GM23248 (cell line): ENCODE measurements at regions not wholly inside any gene's neighbourhood (a gene's known extent, or its start where the extent isn't known, plus 50 kb on each side); places are given as distances from the start of the nearest gene placed in this dataset.

Experiments used
- DNase-seq: peaks from one replicate; pipeline ENCODE4 v3.0.0-alpha.2; 2015
- H2AFZ ChIP-seq: fragments of 200-600 bp; sonication (generic); 2 replicates; pipeline ENCODE4 v1.6.1; 2016; ENCODE audit warnings: antibody characterized with exemption
- H3F3A ChIP-seq: fragments of 200-600 bp; sonication (generic); 2 replicates; pipeline ENCODE4 v1.6.1; 2016; ENCODE audit warnings: mild to moderate bottlenecking, antibody characterized with exemption, mixed run types; ENCODE audit not compliant: insufficient read depth
- H3K27ac ChIP-seq: fragments of 200-600 bp; sonication (generic); 2 replicates; pipeline ENCODE4 v1.5.1; 2016; ENCODE audit warnings: mild to moderate bottlenecking
- H3K27me3 ChIP-seq: fragments of 200-600 bp; sonication (generic); replicated peaks from 2 replicates; pipeline ENCODE4 v1.6.1; 2016; ENCODE audit warnings: mild to moderate bottlenecking; ENCODE audit not compliant: insufficient read depth
- H3K36me3 ChIP-seq: fragments of 200-600 bp; sonication (generic); 2 replicates; pipeline ENCODE4 v1.6.1; 2016; ENCODE audit warnings: low read depth, mild to moderate bottlenecking
- H3K4me1 ChIP-seq: fragments of 200-600 bp; sonication (generic); 2 replicates; pipeline ENCODE4 v1.6.1; 2016; ENCODE audit warnings: mild to moderate bottlenecking; ENCODE audit not compliant: insufficient read depth
- H3K4me2 ChIP-seq: fragments of 200-600 bp; sonication (generic); one replicate; pipeline ENCODE4 v1.6.1; 2016; ENCODE audit warnings: mild to moderate bottlenecking; ENCODE audit not compliant: unreplicated experiment
- H3K4me3 ChIP-seq: fragments of 200-600 bp; sonication (generic); 2 replicates; pipeline ENCODE4 v1.5.1; 2016; ENCODE audit warnings: mild to moderate bottlenecking
- H3K79me2 ChIP-seq: fragments of 200-600 bp; sonication (generic); 2 replicates; pipeline ENCODE4 v1.6.1; 2016; ENCODE audit warnings: mild to moderate bottlenecking; ENCODE audit not compliant: insufficient read depth
- H3K9ac ChIP-seq: fragments of 200-600 bp; sonication (generic); 2 replicates; pipeline ENCODE4 v1.6.1; 2016; ENCODE audit warnings: mild to moderate bottlenecking
- H3K9me2 ChIP-seq: fragments of 200-600 bp; sonication (generic); 2 replicates; pipeline ENCODE4 v1.6.1; 2016; ENCODE audit warnings: mixed run types, mild to moderate bottlenecking, moderate library complexity; ENCODE audit not compliant: insufficient read depth
- H3K9me3 ChIP-seq: fragments of 200-600 bp; sonication (generic); one replicate; pipeline ENCODE4 v1.6.1; 2017; ENCODE audit warnings: low read depth
- H4K20me1 ChIP-seq: fragments of 200-600 bp; sonication (generic); 2 replicates; pipeline ENCODE4 v1.6.0; 2016; ENCODE audit not compliant: insufficient read depth
- EZH2 ChIP-seq: fragments of 200-600 bp; sonication (generic); IDR thresholded peaks from 2 replicates; pipeline ENCODE4 v1.6.1; 2018; ENCODE audit warnings: antibody characterized with exemption, mild to moderate bottlenecking; ENCODE audit not compliant: insufficient read depth, poor library complexity, severe bottlenecking
- EZH2phosphoT487 ChIP-seq: fragments of 200-600 bp; sonication (generic); IDR thresholded peaks from 2 replicates; pipeline ENCODE4 v1.6.1; 2018; ENCODE audit warnings: antibody characterized with exemption, moderate library complexity, mild to moderate bottlenecking, low read depth; ENCODE audit not compliant: insufficient read depth
- WGBS, 2 experiments: methylation state at CpG; one replicate each; pipeline ENCODE4 v1.1.6; 2015 to 2017; ENCODE audit warnings: low lambda C conversion rate in 2 of 2, low coverage in 1 of 2; ENCODE audit errors: missing lambda C conversion rate in 2 of 2; 5-methylcytosine and 5-hydroxymethylcytosine counted together
- in situ Hi-C: fragments of 300-500 bp; cut with MboI; formaldehyde crosslinking; loops from 2 replicates; pipeline ENCODE4 v1.15.0; 2020

DNA sequence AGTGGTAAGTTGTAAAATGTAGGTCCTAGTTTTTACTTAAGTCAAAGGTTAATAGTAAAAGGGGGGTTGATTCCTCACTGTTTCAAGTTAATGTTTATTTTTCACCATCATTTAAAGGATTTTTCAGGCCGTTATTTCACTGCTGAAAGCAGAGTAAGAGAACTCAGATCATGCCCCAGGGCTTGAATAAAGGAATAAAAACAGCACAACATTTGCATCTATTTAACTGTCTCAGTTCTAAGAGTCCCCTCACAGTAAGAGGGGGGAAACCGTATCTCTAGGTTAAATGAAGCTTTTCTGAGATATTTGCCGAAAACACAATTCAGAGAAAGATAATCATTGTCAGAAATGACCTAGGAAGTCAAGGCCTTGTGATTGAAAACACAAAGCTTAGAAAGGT lies 138.2 kb upstream of the KCTD1 start:
- H3F3A ChIP-seq = no peaks in the 10 kb centered on the region
- no peaks in the 10 kb centered on the region for H3K36me3 ChIP-seq
- in situ Hi-C loops = no loop called here
- DNase-seq = no peak
- H3K4me3 ChIP-seq = no peak overlapping the region
- no peaks in the 10 kb centered on the region for H3K79me2 ChIP-seq
- H3K27ac ChIP-seq = no peak overlapping the region
- no peak overlapping the region for H3K4me2 ChIP-seq
- no peak overlapping the region for H3K9ac ChIP-seq
- H2AFZ ChIP-seq = no peak overlapping the region
- TF ChIP-seq EZH2phosphoT487 (no peak), EZH2 (no peak)
- no peaks in the 10 kb centered on the region for H3K9me3 ChIP-seq
- no peaks in the 10 kb centered on the region for H4K20me1 ChIP-seq
- H3K27me3 ChIP-seq = no peaks in the 10 kb centered on the region; the same call in 1 of the 2 replicates
- no peaks in the 10 kb centered on the region for H3K9me2 ChIP-seq
- 29 to 30% methylated on average over 3 of the region's 3 CpGs for WGBS, 2 experiments
- H3K4me1 ChIP-seq = no peaks in the 10 kb centered on the region

- no peak overlapping the region for H3K4me3 ChIP-seq
- no peaks in the 10 kb centered on the region for H3K4me1 ChIP-seq
- WGBS, 2 experiments = 57 to 65% methylated on average over 5 of the region's 5 CpGs
- no peaks in the 10 kb centered on the region; the same call in 1 of the 2 replicates for H3K27me3 ChIP-seq
- DNase-seq = no peak
- TF ChIP-seq EZH2phosphoT487 = no peak
- no peak for TF ChIP-seq EZH2
- H3F3A ChIP-seq = no peaks in the 10 kb centered on the region
- H3K9me3 ChIP-seq = no peaks in the 10 kb centered on the region
- H3K27ac ChIP-seq = no peak overlapping the region
- no peaks in the 10 kb centered on the region for H3K36me3 ChIP-seq
- H3K9ac ChIP-seq = no peak overlapping the region
- in situ Hi-C loops = no loop called here
- no peaks in the 10 kb centered on the region for H3K79me2 ChIP-seq
- no peaks in the 10 kb centered on the region for H3K9me2 ChIP-seq
- no peaks in the 10 kb centered on the region for H4K20me1 ChIP-seq
- H3K4me2 ChIP-seq = no peak overlapping the region
- H2AFZ ChIP-seq = no peak overlapping the region
Measured at GRCh38 chr18:26685438-26686157, 137.2 kb upstream of the KCTD1 start.

GRCh38 chr18:26677957-26678356 lies 129.6 kb upstream of the KCTD1 start:
- H3K79me2 ChIP-seq = no peaks in the 10 kb centered on the region
- no peaks in the 10 kb centered on the region; the same call in 1 of the 2 replicates for H3K27me3 ChIP-seq
- no peaks in the 10 kb centered on the region for H4K20me1 ChIP-seq
- TF ChIP-seq EZH2 (no peak), EZH2phosphoT487 (no peak)
- no peaks in the 10 kb centered on the region for H3K36me3 ChIP-seq
- no peak overlapping the region for H3K4me3 ChIP-seq
- H3K27ac ChIP-seq = no peak overlapping the region
- no peak overlapping the region for H3K4me2 ChIP-seq
- H3K9ac ChIP-seq = no peak overlapping the region
- H2AFZ ChIP-seq = no peak overlapping the region
- H3K9me3 ChIP-seq = no peaks in the 10 kb centered on the region
- no peak for DNase-seq
- in situ Hi-C loops = no loop called here
- no peaks in the 10 kb centered on the region for H3F3A ChIP-seq
- H3K4me1 ChIP-seq = no peaks in the 10 kb centered on the region
- H3K9me2 ChIP-seq = no peaks in the 10 kb centered on the region
- WGBS, 2 experiments = 68 to 81% methylated on average over 1 of the region's 1 CpG

- H3F3A ChIP-seq = no peaks in the 10 kb centered on the region
- H4K20me1 ChIP-seq = no peaks in the 10 kb centered on the region
- no peak overlapping the region for H3K4me2 ChIP-seq
- TF ChIP-seq EZH2phosphoT487 (no peak), EZH2 (no peak)
- H3K27ac ChIP-seq = no peak overlapping the region
- no peak overlapping the region for H3K4me3 ChIP-seq
- H3K9me3 ChIP-seq = no peaks in the 10 kb centered on the region
- no peak overlapping the region for H2AFZ ChIP-seq
- H3K4me1 ChIP-seq = no peaks in the 10 kb centered on the region
- 28 to 32% methylated on average over 2 of the region's 2 CpGs for WGBS, 2 experiments
- no peaks in the 10 kb centered on the region for H3K36me3 ChIP-seq
- peaks cover 30% of the 10 kb centered on the region for H3K27me3 ChIP-seq
- in situ Hi-C loops = no loop called here
- no peaks in the 10 kb centered on the region for H3K9me2 ChIP-seq
- no peak overlapping the region for H3K9ac ChIP-seq
- DNase-seq = no peak
- H3K79me2 ChIP-seq = no peaks in the 10 kb centered on the region
Measured at GRCh38 chr18:26667046-26667445, 118.7 kb upstream of the KCTD1 start.
